AG04449 (cell line): ENCODE measurements at regions not wholly inside any gene's neighbourhood (a gene's known extent, or its start where the extent isn't known, plus 50 kb on each side); places are given as distances from the start of the nearest gene placed in this dataset.

Source experiments
- CTCF ChIA-PET: fragments of 350-600 bp; formaldehyde crosslinking; extraction: SDS; loops from one replicate; lab custom pipeline; 2021; ENCODE audit warnings: antibody characterized with exemption; lab: Yijun Ruan, JAX
- POLR2A ChIA-PET: fragments of 400-600, 350-600 bp; formaldehyde crosslinking; extraction: SDS; loops from one replicate; lab custom pipeline; 2020; ENCODE audit warnings: antibody characterized with exemption, inconsistent platforms; lab: Yijun Ruan, JAX
- DNase-seq: peaks from one replicate; pipeline ENCODE4 v3.0.0-alpha.2; 2010; ENCODE audit warnings: low read depth, low spot score
- H3K4me3 ChIP-seq: 2 replicates; pipeline ENCODE4 v1.5.1; 2011; ENCODE audit warnings: low read depth, mild to moderate bottlenecking, control low read depth, low read length
- CTCF ChIP-seq: IDR thresholded peaks from one replicate; pipeline ENCODE4 v1.5.1; 2011; ENCODE audit warnings: mild to moderate bottlenecking, moderate library complexity, low read length, control low read depth, inconsistent platforms; ENCODE audit not compliant: insufficient read depth; ENCODE audit errors: missing control alignments

- POLR2A ChIA-PET: no interaction called here
- CTCF ChIA-PET: no interaction called here
- DNase-seq: no peak
- H3K4me3 ChIP-seq: no peak overlapping the region
- no peak for TF ChIP-seq CTCF
Measured at GRCh38 chrX:97766501-97767095, 882.9 kb downstream of the RPA4 start.

GRCh38 chrX:97787311-97787710, 903.6 kb downstream of the RPA4 start:
- H3K4me3 ChIP-seq: no peak overlapping the region
- TF ChIP-seq CTCF: no peak
- CTCF ChIA-PET: no interaction called here
- DNase-seq: no peak
- POLR2A ChIA-PET: no interaction called here

- ChIA-PET CTCF (no interaction called here), POLR2A (no interaction called here)
- H3K4me3 ChIP-seq: no peak overlapping the region
- no peak for TF ChIP-seq CTCF
- DNase-seq: no peak
Measured at GRCh38 chrX:97787849-97788248, 904.1 kb downstream of the RPA4 start.

DNA sequence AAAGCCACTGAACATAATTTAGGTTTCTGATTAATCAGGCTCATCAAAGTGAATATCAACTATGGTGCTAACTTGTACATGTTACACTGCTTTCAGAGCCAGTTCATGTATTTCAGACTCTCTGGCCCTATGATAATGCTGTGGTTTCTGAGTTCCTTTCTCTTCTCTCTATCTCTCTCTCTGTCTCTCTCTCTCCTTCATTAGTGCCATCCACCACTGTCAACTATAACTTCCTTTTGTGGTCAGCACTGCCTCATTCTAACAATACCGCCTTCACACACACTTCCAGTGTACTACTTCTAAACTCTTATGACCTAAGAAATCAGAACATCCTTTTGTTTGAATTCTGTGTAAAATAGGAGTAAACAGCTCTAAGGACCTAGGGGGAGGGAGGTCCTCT, 907.1 kb downstream of the RPA4 start:
- CTCF ChIA-PET: no interaction called here
- POLR2A ChIA-PET: no interaction called here
- TF ChIP-seq CTCF: no peak
- H3K4me3 ChIP-seq: no peak overlapping the region
- DNase-seq: no peak

DNA sequence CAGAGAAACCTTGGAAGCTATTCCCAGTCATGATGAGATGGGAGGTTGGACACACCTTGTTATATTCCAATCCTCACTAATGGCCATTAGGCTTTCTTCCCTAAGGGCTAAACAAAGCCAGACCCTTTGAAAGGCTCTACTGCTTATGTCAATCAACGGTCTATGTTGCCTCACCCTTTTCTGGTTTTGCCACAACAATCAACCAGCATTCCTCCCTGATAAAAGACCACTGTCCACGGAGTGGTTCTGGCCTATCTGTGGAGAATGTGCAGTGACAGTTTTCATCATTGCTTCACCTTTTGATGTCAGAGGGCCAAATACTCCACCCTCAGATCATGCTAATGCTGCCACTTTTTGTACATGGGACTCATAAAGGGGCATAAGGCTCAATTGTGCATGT, 913.4 kb downstream of the RPA4 start:
- no peak for TF ChIP-seq CTCF
- ChIA-PET POLR2A (no interaction called here), CTCF (no interaction called here)
- no peak overlapping the region for H3K4me3 ChIP-seq
- no peak for DNase-seq

DNA sequence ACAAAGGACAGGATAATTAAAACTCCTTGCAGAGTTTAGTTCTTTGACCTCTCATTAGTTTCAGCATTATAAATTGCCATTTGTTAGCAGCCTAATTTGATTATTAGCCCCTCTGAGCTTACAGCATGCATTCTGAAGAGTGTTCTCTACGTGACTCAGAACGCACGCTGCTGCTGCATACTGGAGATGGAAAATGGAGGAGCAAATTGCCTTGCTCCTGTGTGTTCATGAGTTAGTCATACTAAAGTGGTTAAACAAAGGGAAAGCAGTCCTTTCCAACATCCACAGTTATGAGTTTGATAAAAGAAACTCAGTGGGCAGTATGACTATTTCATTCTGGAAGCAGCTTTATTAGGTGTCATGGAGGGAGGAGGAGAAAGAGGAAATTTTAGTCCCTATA, 922.5 kb downstream of the RPA4 start:
- POLR2A ChIA-PET: no interaction called here
- no peak for TF ChIP-seq CTCF
- peak overlapping the region; percentile 18; the same call in 1 of the 2 replicates for H3K4me3 ChIP-seq
- CTCF ChIA-PET: no interaction called here
- no peak for DNase-seq
